ENCODE measurements at regions not wholly inside any gene's neighbourhood (a gene's known extent, or its start where the extent isn't known, plus 50 kb on each side); places are given as distances from the start of the nearest gene placed in this dataset.

GRCh38 chr2:228771315-228771714, 499.8 kb downstream of the PID1 start:
- no peak for TF ChIP-seq POLR2A (IDR thresholded peaks at IDR 0.05; ENCODE audit: low read length)
- TF ChIP-seq GATA1 (IDR thresholded peaks at IDR 0.05; ENCODE audit: low read depth, low read length), result no peak
